DND-41 (cell line): ENCODE measurements at regions not wholly inside any gene's neighbourhood (a gene's known extent, or its start where the extent isn't known, plus 50 kb on each side); places are given as distances from the start of the nearest gene placed in this dataset.

Experiments
- ATAC-seq: fragments of 200-7000 bp; cut with Tn5 transposase; 3 replicates; pipeline ENCODE4 v1.9.1; 2021; ENCODE audit warnings: low read depth; ENCODE audit not compliant: insufficient read depth
- DNase-seq: peaks from one replicate; pipeline ENCODE4 v3.0.0-alpha.2; 2020
- H2AFZ ChIP-seq: 2 replicates; pipeline ENCODE4 v1.6.0; 2012; ENCODE audit warnings: low read depth, low read length
- H3K27ac ChIP-seq: 2 replicates; pipeline ENCODE4 v1.5.1; 2012; ENCODE audit warnings: low read length, inconsistent platforms
- H3K27me3 ChIP-seq: fragments of 200-600 bp; sonication (generic); 2 replicates; pipeline ENCODE4 v1.6.0; 2012; ENCODE audit warnings: low read length, mild to moderate bottlenecking, inconsistent platforms; ENCODE audit not compliant: insufficient read depth, poor library complexity
- H3K36me3 ChIP-seq: 2 replicates; pipeline ENCODE4 v1.5.1; 2012; ENCODE audit warnings: low read length, inconsistent platforms; ENCODE audit not compliant: insufficient read depth
- H3K4me1 ChIP-seq: 2 replicates; pipeline ENCODE4 v1.5.1; 2012; ENCODE audit warnings: mild to moderate bottlenecking, low read length; ENCODE audit not compliant: insufficient read depth
- H3K4me2 ChIP-seq: 2 replicates; pipeline ENCODE4 v1.6.0; 2012; ENCODE audit warnings: mild to moderate bottlenecking, moderate library complexity, low read length, inconsistent platforms; ENCODE audit not compliant: insufficient read depth
- H3K4me3 ChIP-seq, 2 experiments: fragments of 200-600 bp in 1 of 2; shearing (Covaris generic) in 1 of 2; 2 replicates each; pipeline ENCODE4 v1.5.1; 2012 to 2016; ENCODE audit warnings: inconsistent platforms in 2 of 2, low read length in 2 of 2, mild to moderate bottlenecking in 2 of 2, low read depth in 1 of 2, moderate library complexity in 1 of 2
- H3K79me2 ChIP-seq: 2 replicates; pipeline ENCODE4 v1.6.0; 2012; ENCODE audit warnings: low read length, inconsistent platforms; ENCODE audit not compliant: insufficient read depth
- H3K9ac ChIP-seq: 2 replicates; pipeline ENCODE4 v1.6.0; 2012; ENCODE audit warnings: low read depth, mild to moderate bottlenecking, inconsistent platforms, low read length, moderate library complexity
- H3K9me3 ChIP-seq: 2 replicates; pipeline ENCODE4 v1.5.1; 2012; ENCODE audit warnings: low read length, moderate library complexity, mild to moderate bottlenecking, inconsistent platforms; ENCODE audit not compliant: insufficient read depth, severe bottlenecking
- H4K20me1 ChIP-seq: 2 replicates; pipeline ENCODE4 v1.6.0; 2012; ENCODE audit warnings: low read length; ENCODE audit not compliant: insufficient read depth
- EZH2 ChIP-seq: IDR thresholded peaks from 3 replicates; pipeline ENCODE4 v1.6.1; 2012; ENCODE audit warnings: borderline replicate concordance, low read depth, mild to moderate bottlenecking, moderate library complexity, low read length, inconsistent platforms; ENCODE audit not compliant: severe bottlenecking
- TF ChIP-seq, protein P1 (sequence below): IDR thresholded peaks from 2 replicates; pipeline ENCODE4 v1.5.1; 2012; ENCODE audit warnings: borderline replicate concordance, low read length, moderate library complexity, mild to moderate bottlenecking; ENCODE audit not compliant: poor library complexity, severe bottlenecking; ENCODE audit errors: extremely low read depth

DNA sequence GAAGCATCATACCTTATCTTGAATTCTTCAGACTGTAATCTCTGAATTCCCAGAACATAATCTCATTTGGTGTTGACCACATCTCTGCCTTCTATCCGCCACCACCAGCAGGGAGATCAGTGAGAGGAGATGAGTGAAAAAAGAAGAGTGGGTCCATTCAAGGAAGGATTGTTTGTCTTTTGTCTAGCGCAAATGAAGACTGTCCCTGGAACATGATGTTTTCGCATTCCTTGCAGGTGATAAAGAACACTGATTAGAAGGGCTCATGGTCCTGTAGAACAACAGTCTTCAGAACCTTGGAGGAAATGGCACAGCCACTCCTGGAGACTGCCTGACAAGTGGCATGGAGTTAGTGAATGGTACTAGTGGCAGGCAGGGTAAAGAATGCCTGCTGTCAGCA, 869.6 kb downstream of the JRKL start:
- Histone ChIP-seq H3K79me2 (no peaks in the 10 kb centered on the region), H3K27ac (no peak overlapping the region), H3K36me3 (no peaks in the 10 kb centered on the region), H3K9me3 (no peaks in the 10 kb centered on the region), H3K4me1 (no peaks in the 10 kb centered on the region), H3K4me2 (no peak overlapping the region), H3K4me3 (no peak overlapping the region), H3K9ac (no peak overlapping the region), H4K20me1 (no peaks in the 10 kb centered on the region), H2AFZ (no peak overlapping the region), H3K27me3 (no peaks in the 10 kb centered on the region)
- DNase-seq: no peak
- ATAC-seq: no peak
- no peak for TF ChIP-seq EZH2
- TF ChIP-seq, protein P1, sequence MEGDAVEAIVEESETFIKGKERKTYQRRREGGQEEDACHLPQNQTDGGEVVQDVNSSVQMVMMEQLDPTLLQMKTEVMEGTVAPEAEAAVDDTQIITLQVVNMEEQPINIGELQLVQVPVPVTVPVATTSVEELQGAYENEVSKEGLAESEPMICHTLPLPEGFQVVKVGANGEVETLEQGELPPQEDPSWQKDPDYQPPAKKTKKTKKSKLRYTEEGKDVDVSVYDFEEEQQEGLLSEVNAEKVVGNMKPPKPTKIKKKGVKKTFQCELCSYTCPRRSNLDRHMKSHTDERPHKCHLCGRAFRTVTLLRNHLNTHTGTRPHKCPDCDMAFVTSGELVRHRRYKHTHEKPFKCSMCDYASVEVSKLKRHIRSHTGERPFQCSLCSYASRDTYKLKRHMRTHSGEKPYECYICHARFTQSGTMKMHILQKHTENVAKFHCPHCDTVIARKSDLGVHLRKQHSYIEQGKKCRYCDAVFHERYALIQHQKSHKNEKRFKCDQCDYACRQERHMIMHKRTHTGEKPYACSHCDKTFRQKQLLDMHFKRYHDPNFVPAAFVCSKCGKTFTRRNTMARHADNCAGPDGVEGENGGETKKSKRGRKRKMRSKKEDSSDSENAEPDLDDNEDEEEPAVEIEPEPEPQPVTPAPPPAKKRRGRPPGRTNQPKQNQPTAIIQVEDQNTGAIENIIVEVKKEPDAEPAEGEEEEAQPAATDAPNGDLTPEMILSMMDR: no peak

DNA sequence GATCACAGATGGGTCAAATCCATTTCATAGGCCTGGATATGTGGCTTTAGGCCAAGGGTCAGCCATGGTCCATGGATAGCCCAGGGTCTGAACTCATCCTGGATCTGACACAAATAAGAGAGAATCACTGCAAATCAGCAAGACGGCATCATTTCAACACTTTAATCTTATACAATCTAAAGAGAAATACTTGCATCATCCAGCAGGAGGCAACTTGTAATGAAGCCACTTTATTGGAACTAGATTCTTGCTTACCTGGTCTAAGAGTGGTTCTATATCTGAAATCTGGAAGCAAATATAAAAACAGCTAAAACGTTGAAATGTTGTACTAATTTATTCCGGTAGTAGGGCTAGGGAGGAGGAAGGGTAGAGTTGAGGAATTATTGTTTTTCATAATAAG, 870.1 kb downstream of the JRKL start:
- TF ChIP-seq EZH2: no peak
- TF ChIP-seq, protein P1: peak; percentile 8
- Histone ChIP-seq H3K4me3 (no peak overlapping the region), H3K36me3 (no peaks in the 10 kb centered on the region), H3K4me1 (no peaks in the 10 kb centered on the region), H3K9me3 (no peaks in the 10 kb centered on the region), H3K9ac (no peak overlapping the region), H4K20me1 (no peaks in the 10 kb centered on the region), H3K4me2 (no peak overlapping the region), H3K79me2 (no peaks in the 10 kb centered on the region), H3K27me3 (no peaks in the 10 kb centered on the region), H3K27ac (no peak overlapping the region), H2AFZ (no peak overlapping the region)
- ATAC-seq: no peak
- DNase-seq: no peak

DNA sequence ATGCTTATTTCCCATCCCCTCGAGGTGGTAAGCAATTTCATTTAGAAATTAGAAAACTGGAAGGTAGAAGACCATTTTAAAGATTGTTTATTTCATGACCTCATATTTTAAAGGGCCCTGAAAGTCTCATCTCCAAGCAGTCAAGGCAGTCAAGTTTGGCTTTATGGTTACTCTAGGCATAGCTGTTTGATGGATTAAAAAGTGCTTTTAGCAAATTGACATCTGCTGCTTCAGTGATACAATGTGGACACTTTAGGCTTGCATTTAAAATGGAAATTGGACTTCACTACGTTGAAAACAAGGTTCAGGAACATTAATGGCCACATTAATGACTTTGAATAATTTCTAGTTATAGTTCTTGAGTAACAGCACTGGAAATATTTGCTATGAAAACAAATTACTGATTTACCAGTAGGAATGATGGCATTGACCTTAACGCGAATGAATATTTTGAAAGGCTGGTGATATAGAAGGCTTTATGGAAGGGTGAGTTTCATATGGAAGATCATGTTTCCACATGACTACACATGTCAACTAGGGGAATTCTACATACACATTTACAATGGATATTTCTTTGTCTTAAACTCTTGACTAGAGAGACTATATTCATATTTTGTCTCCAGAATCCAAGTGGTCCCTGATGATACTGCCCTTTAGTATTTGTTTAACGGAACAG, 873.5 kb downstream of the JRKL start:
- DNase-seq: no peak
- no peak for ATAC-seq

More for the DNA sequence above, 873.5 kb downstream of the JRKL start:
- no peaks in the 10 kb centered on the region for H3K9me3 ChIP-seq
- TF ChIP-seq, protein P1: no peak
- no peak for TF ChIP-seq EZH2
- no peak overlapping the region for H2AFZ ChIP-seq
- H3K36me3 ChIP-seq: no peaks in the 10 kb centered on the region
- no peak overlapping the region for H3K9ac ChIP-seq
- H3K4me3 ChIP-seq: no peak overlapping the region
- no peak overlapping the region for H3K27ac ChIP-seq
- no peaks in the 10 kb centered on the region for H3K27me3 ChIP-seq
- no peaks in the 10 kb centered on the region for H3K79me2 ChIP-seq
- H4K20me1 ChIP-seq: no peaks in the 10 kb centered on the region
- no peak overlapping the region for H3K4me2 ChIP-seq
- no peaks in the 10 kb centered on the region for H3K4me1 ChIP-seq
